ENCODE measurements at regions not wholly inside any gene's neighbourhood (a gene's known extent, or its start where the extent isn't known, plus 50 kb on each side); places are given as distances from the start of the nearest gene placed in this dataset.

- no peak for TF ChIP-seq CTCF (conservative IDR thresholded peaks at IDR 0.05 in 1 of 2, IDR thresholded peaks at IDR 0.05 in 1 of 2; ENCODE audit: low read depth in 1 of 2, low read length in 2 of 2)
- TF ChIP-seq EZH2 (IDR thresholded peaks at IDR 0.05; ENCODE audit: low read length, missing control alignments): no peak
These were observed 51.0 kb upstream of the TMEM97 start for GRCh38 chr17:28267720-28268609.

All from fibroblast of lung (primary cell).